Loucy (cell line): ENCODE measurements at regions not wholly inside any gene's neighbourhood (a gene's known extent, or its start where the extent isn't known, plus 50 kb on each side); places are given as distances from the start of the nearest gene placed in this dataset.

Experiments
- H2AFZ ChIP-seq: fragments of 200-600 bp; sonication (generic); 2 replicates; pipeline ENCODE4 v1.6.0; 2016; ENCODE audit warnings: antibody characterized with exemption, mild to moderate bottlenecking, low read length, moderate library complexity
- H3F3A ChIP-seq: fragments of 200-600 bp; 2 replicates; pipeline ENCODE4 v1.6.0; 2016; ENCODE audit warnings: antibody characterized with exemption, low read depth, mild to moderate bottlenecking
- H3K27me3 ChIP-seq: fragments of 200-600 bp; sonication (generic); 2 replicates; pipeline ENCODE4 v1.6.1; 2014; ENCODE audit warnings: low read length, mild to moderate bottlenecking; ENCODE audit not compliant: insufficient read depth, poor library complexity, severe bottlenecking
- H3K36me3 ChIP-seq: fragments of 200-600 bp; sonication (generic); 2 replicates; pipeline ENCODE4 v1.6.1; 2016; ENCODE audit warnings: low read length; ENCODE audit not compliant: insufficient read depth
- H3K4me1 ChIP-seq: fragments of 200-600 bp; sonication (generic); 2 replicates; pipeline ENCODE4 v1.5.1; 2014; ENCODE audit warnings: low read length, mild to moderate bottlenecking; ENCODE audit not compliant: insufficient read depth, poor library complexity, severe bottlenecking
- H3K4me2 ChIP-seq: fragments of 200-600 bp; sonication (generic); 2 replicates; pipeline ENCODE4 v1.6.0; 2014; ENCODE audit warnings: antibody characterized with exemption, low read length, low read depth, mild to moderate bottlenecking; ENCODE audit not compliant: poor library complexity, severe bottlenecking
- H3K4me3 ChIP-seq: fragments of 200-600 bp; sonication (generic); 2 replicates; pipeline ENCODE4 v1.5.1; 2014; ENCODE audit warnings: low read length, mild to moderate bottlenecking, mixed read lengths; ENCODE audit not compliant: poor library complexity, severe bottlenecking
- H3K79me2 ChIP-seq: fragments of 200-600 bp; sonication (generic); 2 replicates; pipeline ENCODE4 v1.6.1; 2014; ENCODE audit warnings: low read length; ENCODE audit not compliant: insufficient read depth
- H3K9ac ChIP-seq: fragments of 200-600 bp; sonication (generic); 2 replicates; pipeline ENCODE4 v1.6.0; 2014; ENCODE audit warnings: mild to moderate bottlenecking, low read depth, low read length, moderate library complexity; ENCODE audit not compliant: poor library complexity, severe bottlenecking
- H3K9me2 ChIP-seq: fragments of 200-600 bp; sonication (generic); replicated peaks from 2 replicates; pipeline ENCODE4 v1.6.1; 2016; ENCODE audit warnings: low read depth, low read length, mixed read lengths
- H3K9me3 ChIP-seq: fragments of 200-600 bp; sonication (generic); 2 replicates; pipeline ENCODE4 v1.6.1; 2014; ENCODE audit warnings: mild to moderate bottlenecking, antibody characterized with exemption, low read length, low read depth; ENCODE audit not compliant: insufficient read depth
- H4K20me1 ChIP-seq: fragments of 200-600 bp; sonication (generic); 2 replicates; pipeline ENCODE4 v1.6.0; 2014; ENCODE audit warnings: antibody characterized with exemption, low read length, mild to moderate bottlenecking; ENCODE audit not compliant: insufficient read depth, poor library complexity, severe bottlenecking
- CTCF ChIP-seq: fragments of 200-600 bp; sonication (generic); conservative IDR thresholded peaks from 2 replicates; pipeline ENCODE4 v1.5.1; 2014; ENCODE audit warnings: mild to moderate bottlenecking, antibody characterized with exemption, low read length
- EZH2phosphoT487 ChIP-seq: fragments of 200-600 bp; IDR thresholded peaks from 2 replicates; pipeline ENCODE4 v1.6.1; 2018; ENCODE audit warnings: antibody characterized with exemption, mild to moderate bottlenecking, moderate library complexity, borderline replicate concordance

GRCh38 chr6:14231501-14232280 is 114.1 kb downstream of the CD83 start:
- no peaks in the 10 kb centered on the region for H4K20me1 ChIP-seq
- H3K9me2 ChIP-seq = no peaks in the 10 kb centered on the region
- H3K79me2 ChIP-seq = no peaks in the 10 kb centered on the region
- TF ChIP-seq EZH2phosphoT487 = no peak
- TF ChIP-seq CTCF = no peak
- H3K27me3 ChIP-seq = no peaks in the 10 kb centered on the region
- H3K4me2 ChIP-seq = no peak overlapping the region
- H3K4me3 ChIP-seq = no peak overlapping the region
- no peaks in the 10 kb centered on the region for H3F3A ChIP-seq
- no peak overlapping the region; the same call in 1 of the 2 replicates for H2AFZ ChIP-seq
- peak overlapping the region; percentile 29 for H3K9ac ChIP-seq
- no peaks in the 10 kb centered on the region for H3K9me3 ChIP-seq
- H3K36me3 ChIP-seq = no peaks in the 10 kb centered on the region
- peaks cover 57% of the 10 kb centered on the region for H3K4me1 ChIP-seq

- Histone ChIP-seq H3K9me3 (no peaks in the 10 kb centered on the region), H3K27me3 (no peaks in the 10 kb centered on the region), H3F3A (no peaks in the 10 kb centered on the region), H3K9me2 (no peaks in the 10 kb centered on the region), H3K36me3 (no peaks in the 10 kb centered on the region), H3K79me2 (no peaks in the 10 kb centered on the region), H3K4me3 (no peak overlapping the region), H4K20me1 (no peaks in the 10 kb centered on the region), H3K4me1 (peaks cover 61% of the 10 kb centered on the region), H2AFZ (peak overlapping the region; percentile 34; the same call in 1 of the 2 replicates), H3K9ac (peak overlapping the region; percentile 52), H3K4me2 (no peak overlapping the region)
- TF ChIP-seq EZH2phosphoT487 (no peak), CTCF (no peak)
Measured at GRCh38 chr6:14232889-14233288, 115.3 kb downstream of the CD83 start.

- Histone ChIP-seq H3K4me3 (no peak overlapping the region), H3K9ac (peak overlapping the region; percentile 50), H3K36me3 (no peaks in the 10 kb centered on the region; the same call in 1 of the 2 replicates), H3K4me1 (peaks cover 79% of the 10 kb centered on the region), H2AFZ (no peak overlapping the region), H3F3A (peaks cover 11% of the 10 kb centered on the region), H3K9me3 (peaks cover 14% of the 10 kb centered on the region), H3K9me2 (no peaks in the 10 kb centered on the region), H3K79me2 (no peaks in the 10 kb centered on the region), H4K20me1 (no peaks in the 10 kb centered on the region), H3K27me3 (no peaks in the 10 kb centered on the region), H3K4me2 (no peak overlapping the region)
- TF ChIP-seq EZH2phosphoT487 (no peak), CTCF (no peak)
Measured at GRCh38 chr6:14235653-14236356, 118.2 kb downstream of the CD83 start.
